SK-N-SH (cell line): ENCODE measurements at regions not wholly inside any gene's neighbourhood (a gene's known extent, or its start where the extent isn't known, plus 50 kb on each side); places are given as distances from the start of the nearest gene placed in this dataset.

Experiments used
- CHD2 ChIP-seq: fragments of 150-350 bp; IDR thresholded peaks from 2 replicates; pipeline ENCODE4 v1.6.1; 2018; ENCODE audit warnings: low read length; ENCODE audit not compliant: partially characterized antibody
- CTCF ChIP-seq: fragments of 200-600 bp; sonication (generic); IDR thresholded peaks from 2 replicates; pipeline ENCODE4 v1.6.1; 2017; ENCODE audit warnings: antibody characterized with exemption, mild to moderate bottlenecking, moderate library complexity
- EP300 ChIP-seq, 2 experiments: IDR thresholded peaks; 2 replicates each; pipeline versions ENCODE4 v1.4.0 to v1.6.1; 2012; ENCODE audit warnings: borderline replicate concordance in 1 of 2, low read depth in 1 of 2, low read length in 1 of 2
- GATA2 ChIP-seq: sonication (generic); formaldehyde crosslinking; IDR thresholded peaks from 2 replicates; pipeline ENCODE4 v1.5.0; 2020; ENCODE audit warnings: mild to moderate bottlenecking, missing genetic modification reagents
- PBX3 ChIP-seq: IDR thresholded peaks from 2 replicates; pipeline ENCODE4; 2012
- POLR2AphosphoS5 ChIP-seq: IDR thresholded peaks from 2 replicates; pipeline ENCODE4 v1.6.1; 2012; ENCODE audit warnings: low read depth, low read length
- RCOR1 ChIP-seq: fragments of 150-350 bp; IDR thresholded peaks from 2 replicates; pipeline ENCODE4 v1.6.1; 2017; ENCODE audit warnings: antibody characterized with exemption, low read length
- YY1 ChIP-seq: IDR thresholded peaks from 2 replicates; pipeline ENCODE4 v1.4.0; 2012; ENCODE audit warnings: low read depth, mild to moderate bottlenecking
- TF ChIP-seq, protein P1 (sequence below): IDR thresholded peaks from 2 replicates; pipeline ENCODE4 v1.4.0; 2012; ENCODE audit warnings: low read depth

DNA sequence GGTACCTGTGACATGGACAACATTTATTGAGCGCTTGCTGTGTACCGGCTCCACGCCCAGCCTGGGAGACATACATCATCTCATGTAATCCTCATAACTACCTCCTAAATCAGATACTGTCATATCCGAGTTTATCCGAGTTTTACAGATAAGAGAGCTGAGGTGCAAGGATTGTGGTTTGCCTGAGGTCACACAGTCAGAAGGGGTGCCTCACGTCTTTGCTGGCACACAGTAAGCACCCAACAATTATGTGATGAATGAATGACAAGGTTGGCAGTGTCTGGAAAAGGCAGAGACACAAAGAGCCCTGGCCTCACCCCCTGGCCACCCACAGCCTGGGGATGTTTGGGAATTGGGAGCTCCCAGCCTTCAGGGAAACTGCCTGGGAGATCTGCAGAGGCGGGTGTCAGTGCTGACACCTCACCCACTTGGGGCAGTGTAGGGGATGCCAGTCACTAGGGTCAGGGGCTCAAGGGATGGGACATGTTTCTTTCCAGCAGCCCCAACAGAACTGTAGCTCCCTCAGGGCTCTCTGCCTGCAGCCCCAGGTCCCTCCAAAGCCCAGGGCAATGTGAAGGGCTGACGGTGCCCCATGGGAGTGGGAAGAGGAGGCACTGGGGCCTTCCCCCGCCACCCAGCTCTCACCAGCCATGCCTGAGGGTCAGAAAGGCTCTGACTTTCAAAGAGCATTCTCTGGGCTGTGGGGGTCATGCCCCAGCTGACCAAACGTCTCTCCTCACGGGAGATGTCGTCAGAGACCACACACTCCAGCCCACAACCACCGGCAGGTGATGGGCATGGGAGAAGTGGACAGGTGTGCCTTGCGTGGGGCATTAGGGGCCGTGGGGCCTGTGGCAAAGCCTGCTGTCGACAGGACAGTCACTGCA lies 157.5 kb downstream of the ZFP36L2 start:
- TF ChIP-seq GATA2 (CRISPR knock-in tag) (no peak), CTCF (no peak), YY1 (no peak), POLR2AphosphoS5 (no peak), PBX3 (no peak), RCOR1 (no peak), CHD2 (no peak), EP300 (IDR thresholded peaks at IDR 0.05; ENCODE audit: borderline replicate concordance in 1 of 2, low read depth in 1 of 2, low read length in 1 of 2) (no peak)
- TF ChIP-seq, protein P1, sequence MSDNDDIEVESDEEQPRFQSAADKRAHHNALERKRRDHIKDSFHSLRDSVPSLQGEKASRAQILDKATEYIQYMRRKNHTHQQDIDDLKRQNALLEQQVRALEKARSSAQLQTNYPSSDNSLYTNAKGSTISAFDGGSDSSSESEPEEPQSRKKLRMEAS, result no peak
